B cell (primary cell): ENCODE measurements at regions not wholly inside any gene's neighbourhood (a gene's known extent, or its start where the extent isn't known, plus 50 kb on each side); places are given as distances from the start of the nearest gene placed in this dataset.

ENCODE experiments used
- CTCF ChIP-seq: fragments of 200-600 bp; IDR thresholded peaks from one replicate; pipeline ENCODE4 v1.8.0; 2022; ENCODE audit warnings: antibody characterized with exemption, mild to moderate bottlenecking
- EZH2 ChIP-seq: IDR thresholded peaks from 2 replicates; pipeline ENCODE4 v1.6.1; 2012; ENCODE audit warnings: borderline replicate concordance, low read depth, mild to moderate bottlenecking, moderate library complexity, low read length; ENCODE audit not compliant: insufficient read depth, poor library complexity, severe bottlenecking

GRCh38 chr5:145015146-145015545 lies 820.0 kb downstream of the PRELID2 start:
- no peak for TF ChIP-seq EZH2
- TF ChIP-seq CTCF: no peak
